AG04449 (cell line): ENCODE measurements at regions not wholly inside any gene's neighbourhood (a gene's known extent, or its start where the extent isn't known, plus 50 kb on each side); places are given as distances from the start of the nearest gene placed in this dataset.
"Not testable (repeated sequence)": the region's sequence is repeated elsewhere in the genome, so short reads cannot be mapped to it uniquely, and the experiment has no call there.

Experiments used
- CTCF ChIA-PET: fragments of 350-600 bp; formaldehyde crosslinking; extraction: SDS; loops from one replicate; lab custom pipeline; 2021; ENCODE audit warnings: antibody characterized with exemption; lab: Yijun Ruan, JAX
- POLR2A ChIA-PET: fragments of 400-600, 350-600 bp; formaldehyde crosslinking; extraction: SDS; loops from one replicate; lab custom pipeline; 2020; ENCODE audit warnings: antibody characterized with exemption, inconsistent platforms; lab: Yijun Ruan, JAX
- DNase-seq: peaks from one replicate; pipeline ENCODE4 v3.0.0-alpha.2; 2010; ENCODE audit warnings: low read depth, low spot score
- H3K4me3 ChIP-seq: 2 replicates; pipeline ENCODE4 v1.5.1; 2011; ENCODE audit warnings: low read depth, mild to moderate bottlenecking, control low read depth, low read length
- TF ChIP-seq, protein P1 (sequence below): IDR thresholded peaks from one replicate; pipeline ENCODE4 v1.5.1; 2011; ENCODE audit warnings: mild to moderate bottlenecking, moderate library complexity, low read length, control low read depth, inconsistent platforms; ENCODE audit not compliant: insufficient read depth; ENCODE audit errors: missing control alignments

DNA sequence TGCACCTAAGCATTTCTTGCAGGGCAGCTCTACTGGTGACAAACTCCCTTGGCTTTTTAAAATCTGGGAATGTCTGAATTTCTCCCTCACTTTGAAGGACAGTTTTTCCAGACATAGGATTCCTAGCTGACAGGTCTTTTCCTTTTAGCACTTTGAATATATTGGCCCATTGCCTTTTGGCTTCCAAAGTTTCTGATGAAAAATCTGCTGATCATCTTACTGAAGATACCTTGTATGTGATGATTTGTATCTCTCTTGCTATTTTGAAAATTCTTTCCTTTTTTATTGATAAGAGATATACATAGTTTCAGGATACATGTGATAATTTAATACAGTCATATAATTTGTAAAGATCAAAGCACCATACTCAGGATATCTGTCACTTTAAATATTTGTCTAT, 211.1 kb downstream of the ZIC5 start:
- POLR2A ChIA-PET: no interaction called here
- CTCF ChIA-PET: no interaction called here
- H3K4me3 ChIP-seq: no peak overlapping the region
- no peak for DNase-seq
- TF ChIP-seq, protein P1, sequence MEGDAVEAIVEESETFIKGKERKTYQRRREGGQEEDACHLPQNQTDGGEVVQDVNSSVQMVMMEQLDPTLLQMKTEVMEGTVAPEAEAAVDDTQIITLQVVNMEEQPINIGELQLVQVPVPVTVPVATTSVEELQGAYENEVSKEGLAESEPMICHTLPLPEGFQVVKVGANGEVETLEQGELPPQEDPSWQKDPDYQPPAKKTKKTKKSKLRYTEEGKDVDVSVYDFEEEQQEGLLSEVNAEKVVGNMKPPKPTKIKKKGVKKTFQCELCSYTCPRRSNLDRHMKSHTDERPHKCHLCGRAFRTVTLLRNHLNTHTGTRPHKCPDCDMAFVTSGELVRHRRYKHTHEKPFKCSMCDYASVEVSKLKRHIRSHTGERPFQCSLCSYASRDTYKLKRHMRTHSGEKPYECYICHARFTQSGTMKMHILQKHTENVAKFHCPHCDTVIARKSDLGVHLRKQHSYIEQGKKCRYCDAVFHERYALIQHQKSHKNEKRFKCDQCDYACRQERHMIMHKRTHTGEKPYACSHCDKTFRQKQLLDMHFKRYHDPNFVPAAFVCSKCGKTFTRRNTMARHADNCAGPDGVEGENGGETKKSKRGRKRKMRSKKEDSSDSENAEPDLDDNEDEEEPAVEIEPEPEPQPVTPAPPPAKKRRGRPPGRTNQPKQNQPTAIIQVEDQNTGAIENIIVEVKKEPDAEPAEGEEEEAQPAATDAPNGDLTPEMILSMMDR: no peak

DNA sequence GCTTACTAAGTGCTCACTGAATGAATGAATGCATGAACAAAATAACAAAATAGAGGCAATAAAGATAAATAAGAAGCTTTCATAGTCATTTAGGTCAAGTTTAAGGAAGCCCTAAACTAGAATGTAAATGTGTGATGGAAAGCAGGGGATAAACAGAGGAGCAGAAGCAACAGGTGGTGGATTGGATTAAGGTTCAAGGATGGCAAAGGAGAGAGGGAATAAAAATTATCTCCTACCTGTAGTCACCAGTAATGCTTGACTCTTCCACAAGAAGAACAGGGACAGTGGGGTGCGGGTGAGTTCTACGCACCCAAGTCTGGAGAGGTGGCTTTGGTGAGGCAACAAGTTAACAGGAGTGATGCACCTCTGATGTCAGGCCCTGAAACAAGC, 212.4 kb downstream of the ZIC5 start:
- TF ChIP-seq, protein P1: no peak
- no peak overlapping the region for H3K4me3 ChIP-seq
- ChIA-PET POLR2A (no interaction called here), CTCF (no interaction called here)
- DNase-seq: no peak

DNA sequence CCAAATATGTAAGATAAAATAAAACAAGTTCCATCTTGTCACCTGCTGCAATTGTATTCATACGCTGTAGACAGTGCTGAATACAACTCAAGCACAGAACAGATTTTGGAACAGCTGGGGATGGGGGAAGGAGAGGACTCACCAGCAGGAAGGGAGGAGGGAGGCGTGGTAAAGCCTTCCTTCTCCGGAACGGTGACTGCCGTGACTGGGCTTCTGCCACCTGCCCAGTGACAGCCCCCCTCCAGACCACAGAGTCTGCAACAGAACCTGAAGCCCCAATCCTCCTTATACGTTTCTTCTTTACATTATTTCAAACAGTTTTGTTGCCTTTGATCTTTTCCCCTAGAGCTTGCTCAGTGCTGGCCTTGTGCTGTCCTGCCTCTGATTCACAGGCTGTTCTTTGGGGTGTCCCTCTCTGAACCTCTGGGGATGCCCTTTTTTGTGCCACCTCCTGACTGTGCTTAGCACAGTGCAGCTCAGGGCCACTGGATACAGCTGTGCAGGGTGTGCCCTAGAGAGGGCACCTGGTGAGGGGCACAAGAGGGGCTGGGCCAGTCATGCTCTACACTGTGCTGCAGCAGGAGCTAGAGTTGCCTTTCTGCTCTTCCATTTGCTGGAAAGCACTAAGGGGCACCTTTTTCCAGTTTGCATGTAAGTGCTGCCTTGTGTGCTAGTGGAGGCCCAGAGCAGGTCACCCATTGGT, 213.0 kb downstream of the ZIC5 start:
- DNase-seq: no peak

DNA sequence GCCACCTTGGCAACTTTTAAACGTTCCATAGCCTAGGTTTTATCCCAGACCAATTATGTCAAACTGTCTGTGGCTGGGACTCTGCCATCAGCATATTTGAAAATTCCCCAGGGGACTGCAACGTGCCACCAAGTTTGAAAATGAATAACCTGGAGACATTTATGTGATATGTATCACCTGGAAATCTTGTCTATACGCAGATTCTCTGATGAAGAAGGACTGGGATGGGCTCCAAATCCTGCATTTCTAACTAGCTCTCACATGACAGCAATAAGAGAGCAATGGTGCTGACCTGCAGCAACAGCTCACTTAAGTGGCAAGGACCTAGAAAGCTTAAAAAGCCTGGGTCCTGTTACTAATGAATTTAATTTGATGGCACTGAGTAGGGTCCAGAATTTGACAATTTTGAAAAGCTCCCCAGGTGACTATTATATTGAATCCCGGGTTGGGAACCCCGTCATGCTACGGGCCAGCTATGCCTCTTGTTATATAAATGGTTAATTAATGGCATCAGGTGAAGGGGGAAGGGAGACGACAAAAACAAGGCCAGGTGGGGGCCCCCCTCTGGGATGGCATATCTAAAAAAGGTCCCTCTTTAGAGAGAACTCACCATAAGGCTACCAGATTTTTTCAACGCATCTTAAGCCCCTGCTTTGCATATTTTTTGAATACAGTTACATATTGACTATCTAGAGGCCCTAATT, 213.7 kb downstream of the ZIC5 start:
- ChIA-PET POLR2A (no interaction called here), CTCF (no interaction called here)
- DNase-seq: no peak

More for the DNA sequence above, 213.0 kb downstream of the ZIC5 start:
- TF ChIP-seq, protein P1: no peak
- H3K4me3 ChIP-seq: no peak overlapping the region
- POLR2A ChIA-PET: no interaction called here
- CTCF ChIA-PET: no interaction called here

DNA sequence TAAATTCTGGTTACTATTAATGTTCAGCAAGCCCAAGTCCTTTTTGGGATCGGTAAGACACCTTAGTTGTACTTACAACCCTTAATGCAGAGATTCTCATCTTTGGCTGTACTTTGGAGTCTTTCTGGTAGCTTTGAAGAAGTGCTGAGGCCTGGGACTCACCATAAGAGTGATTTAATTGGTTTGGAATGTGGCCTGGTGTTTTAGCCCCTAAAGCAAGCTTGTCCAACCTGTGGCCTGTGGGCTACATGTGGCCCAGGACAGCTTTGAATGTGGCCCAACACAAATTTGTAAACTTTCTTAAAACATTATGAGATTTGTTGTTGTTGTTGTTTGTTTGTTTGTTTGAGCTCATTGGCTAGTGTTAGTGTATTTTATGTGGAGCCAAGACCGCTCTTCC, 215.3 kb downstream of the ZIC5 start:
- ChIA-PET POLR2A (no interaction called here), CTCF (no interaction called here)
- TF ChIP-seq, protein P1: no peak
- no peak for DNase-seq
- H3K4me3 ChIP-seq: no peak overlapping the region

More for the DNA sequence above, 213.7 kb downstream of the ZIC5 start:
- H3K4me3 ChIP-seq: no peak overlapping the region
- TF ChIP-seq, protein P1: no peak

DNA sequence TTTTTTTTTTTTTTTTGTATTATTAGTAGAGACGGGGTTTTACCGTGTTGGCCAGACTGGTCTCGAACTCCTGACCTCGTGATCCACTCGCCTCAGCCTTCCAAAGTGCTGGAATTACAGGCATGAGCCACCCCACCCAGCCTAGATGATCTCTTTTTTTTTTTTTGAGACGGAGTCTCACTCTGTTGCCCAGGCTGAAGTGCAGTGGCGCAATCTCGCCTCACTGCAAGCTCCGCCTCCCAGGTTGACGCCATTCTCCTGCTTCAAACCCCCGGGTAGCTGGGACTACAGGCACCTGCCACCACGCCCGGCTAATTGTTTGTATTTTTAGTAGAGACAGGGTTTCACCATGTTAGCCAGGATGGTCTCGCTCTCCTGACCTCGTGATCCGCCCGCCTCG, 216.8 kb downstream of the ZIC5 start:
- DNase-seq, H3K4me3 ChIP-seq, POLR2A ChIA-PET, CTCF ChIA-PET: not testable (repeated sequence)
